SK-N-SH treated with all-trans-retinoic acid at 6 μM for 48 hours (cell line): ENCODE measurements at regions not wholly inside any gene's neighbourhood (a gene's known extent, or its start where the extent isn't known, plus 50 kb on each side); places are given as distances from the start of the nearest gene placed in this dataset.

Experiments
- ATAC-seq: fragments of 200-7000 bp; cut with Tn5 transposase; 3 replicates; pipeline ENCODE4 v1.9.1; 2020; ENCODE audit warnings: mild to moderate bottlenecking, moderate library complexity
- ARNTL ChIP-seq: fragments of 450-650 bp; formaldehyde crosslinking; IDR thresholded peaks from 2 replicates; pipeline ENCODE4 v1.5.0; 2020; ENCODE audit warnings: low read depth, mild to moderate bottlenecking, moderate library complexity, borderline replicate concordance
- BACH2 ChIP-seq: fragments of 250-450 bp; sonication (Bioruptor Pico); IDR thresholded peaks from 2 replicates; pipeline ENCODE4 v1.9.0; 2021; ENCODE audit warnings: mild to moderate bottlenecking, borderline replicate concordance
- CSDC2 ChIP-seq: fragments of 250-450 bp; sonication (Bioruptor Pico); IDR thresholded peaks from 2 replicates; pipeline ENCODE4 v1.5.0; 2020; ENCODE audit warnings: mild to moderate bottlenecking, moderate library complexity
- ESRRG ChIP-seq: fragments of 250-450 bp; sonication (Bioruptor Pico); IDR thresholded peaks from 2 replicates; pipeline ENCODE4 v1.6.1; 2021; ENCODE audit warnings: mild to moderate bottlenecking
- GLIS3 ChIP-seq: fragments of 250-450 bp; sonication (Bioruptor Pico); IDR thresholded peaks from 2 replicates; pipeline ENCODE4 v1.5.0; 2020; ENCODE audit warnings: mild to moderate bottlenecking, moderate library complexity
- ISL1 ChIP-seq: fragments of 250-450 bp; sonication (Bioruptor Pico); IDR thresholded peaks from 2 replicates; pipeline ENCODE4 v2.1.2; 2022; ENCODE audit warnings: mild to moderate bottlenecking, moderate library complexity
- OSR1 ChIP-seq: fragments of 250-450 bp; sonication (Bioruptor Pico); IDR thresholded peaks from 2 replicates; pipeline ENCODE4 v1.8.0; 2022; ENCODE audit warnings: moderate library complexity, mild to moderate bottlenecking, inconsistent platforms
- POU6F1 ChIP-seq: fragments of 250-450 bp; sonication (Bioruptor Pico); IDR thresholded peaks from 2 replicates; pipeline ENCODE4 v1.8.0; 2021; ENCODE audit warnings: low read depth, mild to moderate bottlenecking, moderate library complexity, borderline replicate concordance
- PPARA ChIP-seq: fragments of 250-450 bp; sonication (Bioruptor Pico); IDR thresholded peaks from 2 replicates; pipeline ENCODE4 v1.5.0; 2020; ENCODE audit warnings: mild to moderate bottlenecking, borderline replicate concordance
- RARB ChIP-seq: fragments of 250-450 bp; sonication (Bioruptor Pico); IDR thresholded peaks from 2 replicates; pipeline ENCODE4 v1.8.0; 2021; ENCODE audit warnings: mild to moderate bottlenecking, moderate library complexity
- SNAI2 ChIP-seq: fragments of 250-450 bp; sonication (Bioruptor Pico); IDR thresholded peaks from 2 replicates; pipeline ENCODE4 v1.5.0; 2020; ENCODE audit warnings: mild to moderate bottlenecking, moderate library complexity
- TCF4 ChIP-seq: fragments of 250-450 bp; sonication (Bioruptor Pico); IDR thresholded peaks from 2 replicates; pipeline ENCODE4 v1.8.0; 2021; ENCODE audit warnings: mild to moderate bottlenecking, moderate library complexity, borderline replicate concordance
- TOX ChIP-seq: fragments of 250-450 bp; sonication (Bioruptor Pico); IDR thresholded peaks from 2 replicates; pipeline ENCODE4 v1.8.0; 2021; ENCODE audit warnings: mild to moderate bottlenecking, moderate library complexity, borderline replicate concordance
- TSHZ2 ChIP-seq: fragments of 250-450 bp; sonication (Bioruptor Pico); IDR thresholded peaks from 2 replicates; pipeline ENCODE4 v1.5.0; 2020; ENCODE audit warnings: mild to moderate bottlenecking, moderate library complexity
- ZC3H10 ChIP-seq: fragments of 250-450 bp; sonication (Bioruptor Pico); IDR thresholded peaks from 2 replicates; pipeline ENCODE4 v1.5.1; 2021; ENCODE audit warnings: mild to moderate bottlenecking, moderate library complexity
- ZFP3 ChIP-seq: fragments of 250-450 bp; sonication (Bioruptor Pico); IDR thresholded peaks from 2 replicates; pipeline ENCODE4 v1.5.0; 2020; ENCODE audit warnings: mild to moderate bottlenecking, moderate library complexity
- ZFP30 ChIP-seq: fragments of 450-650 bp; formaldehyde crosslinking; IDR thresholded peaks from 2 replicates; pipeline ENCODE4 v1.5.0; 2022; ENCODE audit warnings: mild to moderate bottlenecking, moderate library complexity
- ZNF565 ChIP-seq: fragments of 450-650 bp; formaldehyde crosslinking; conservative IDR thresholded peaks from 2 replicates; pipeline ENCODE4 v1.5.0; 2020; ENCODE audit warnings: low read depth, mild to moderate bottlenecking, moderate library complexity
- ZNF8 ChIP-seq: fragments of 450-650 bp; formaldehyde crosslinking; IDR thresholded peaks from 2 replicates; pipeline ENCODE4 v1.5.0; 2020; ENCODE audit warnings: mild to moderate bottlenecking, moderate library complexity
- TF ChIP-seq, protein P1 (sequence below): fragments of 250-450 bp; sonication (Bioruptor Pico); IDR thresholded peaks from 2 replicates; pipeline ENCODE4 v1.8.0; 2020; ENCODE audit warnings: mild to moderate bottlenecking, moderate library complexity, borderline replicate concordance
- TF ChIP-seq, protein P2 (sequence below): fragments of 250-450 bp; sonication (Bioruptor Pico); IDR thresholded peaks from 2 replicates; pipeline ENCODE4 v1.5.1; 2020; ENCODE audit warnings: low read depth, mild to moderate bottlenecking, moderate library complexity
- TF ChIP-seq, protein P3 (sequence below): fragments of 250-450 bp; sonication (Bioruptor Pico); IDR thresholded peaks from 2 replicates; pipeline ENCODE4 v1.5.1; 2021; ENCODE audit warnings: mild to moderate bottlenecking, moderate library complexity

GRCh38 chr10:71123023-71123422 lies 89.3 kb upstream of the UNC5B start (continued):
- TF ChIP-seq ESRRG (no peak), GLIS3 (CRISPR knock-in tag) (no peak), ARNTL (CRISPR knock-in tag) (no peak), SNAI2 (CRISPR knock-in tag) (no peak), CSDC2 (CRISPR knock-in tag) (no peak)
- TF ChIP-seq, protein P1, sequence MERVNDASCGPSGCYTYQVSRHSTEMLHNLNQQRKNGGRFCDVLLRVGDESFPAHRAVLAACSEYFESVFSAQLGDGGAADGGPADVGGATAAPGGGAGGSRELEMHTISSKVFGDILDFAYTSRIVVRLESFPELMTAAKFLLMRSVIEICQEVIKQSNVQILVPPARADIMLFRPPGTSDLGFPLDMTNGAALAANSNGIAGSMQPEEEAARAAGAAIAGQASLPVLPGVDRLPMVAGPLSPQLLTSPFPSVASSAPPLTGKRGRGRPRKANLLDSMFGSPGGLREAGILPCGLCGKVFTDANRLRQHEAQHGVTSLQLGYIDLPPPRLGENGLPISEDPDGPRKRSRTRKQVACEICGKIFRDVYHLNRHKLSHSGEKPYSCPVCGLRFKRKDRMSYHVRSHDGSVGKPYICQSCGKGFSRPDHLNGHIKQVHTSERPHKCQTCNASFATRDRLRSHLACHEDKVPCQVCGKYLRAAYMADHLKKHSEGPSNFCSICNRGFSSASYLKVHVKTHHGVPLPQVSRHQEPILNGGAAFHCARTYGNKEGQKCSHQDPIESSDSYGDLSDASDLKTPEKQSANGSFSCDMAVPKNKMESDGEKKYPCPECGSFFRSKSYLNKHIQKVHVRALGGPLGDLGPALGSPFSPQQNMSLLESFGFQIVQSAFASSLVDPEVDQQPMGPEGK, result no peak
- TF ChIP-seq, all 23 proteins: peak for 0

DNA sequence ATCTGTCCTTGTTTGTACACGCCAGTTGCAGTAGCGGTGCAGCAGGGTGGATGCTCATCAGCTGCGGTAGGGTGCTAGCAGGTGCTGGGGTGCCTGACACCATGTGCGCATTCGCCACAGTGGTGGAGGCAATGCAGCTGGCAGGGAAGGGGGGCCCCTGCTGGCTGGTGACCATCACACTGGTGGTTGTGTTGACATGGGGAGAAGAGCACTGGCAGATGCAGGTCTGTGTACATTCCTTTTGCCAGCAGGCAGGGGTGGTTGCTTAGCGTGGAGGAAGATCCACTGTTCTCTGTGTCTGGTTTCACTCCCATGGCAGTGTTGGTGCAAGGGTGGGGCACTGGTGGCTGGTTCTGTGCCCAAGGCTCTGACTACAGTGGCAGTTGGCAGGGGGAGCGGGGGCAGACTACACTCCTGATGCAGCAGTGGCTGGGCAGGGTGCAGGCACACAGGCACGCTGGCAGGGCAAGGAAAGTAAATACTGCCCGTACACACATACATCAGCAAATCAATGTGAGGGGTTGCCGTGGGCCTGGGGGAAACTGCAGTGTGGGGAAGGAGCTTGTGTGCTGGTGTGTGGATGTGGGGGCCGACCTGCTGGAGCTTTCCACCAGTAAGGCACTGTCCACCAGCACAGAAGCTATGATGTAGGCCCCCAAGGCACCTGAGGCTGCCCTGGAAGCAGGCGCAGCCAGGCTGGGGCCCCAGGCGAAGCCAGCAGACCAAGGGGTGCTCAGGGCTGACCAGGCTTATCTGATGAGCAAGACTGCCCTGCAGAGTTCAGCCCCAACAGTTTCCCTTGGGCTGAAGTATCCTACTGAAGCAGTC lies 87.2 kb upstream of the UNC5B start:
- TF ChIP-seq TSHZ2 (CRISPR knock-in tag) (no peak), SNAI2 (CRISPR knock-in tag) (no peak), RARB (no peak), ISL1 (CRISPR knock-in tag) (no peak), BACH2 (CRISPR knock-in tag) (no peak), CSDC2 (CRISPR knock-in tag) (no peak), TCF4 (no peak), ESRRG (no peak), ZC3H10 (CRISPR knock-in tag) (no peak), POU6F1 (CRISPR knock-in tag) (no peak)
- TF ChIP-seq, protein P2, sequence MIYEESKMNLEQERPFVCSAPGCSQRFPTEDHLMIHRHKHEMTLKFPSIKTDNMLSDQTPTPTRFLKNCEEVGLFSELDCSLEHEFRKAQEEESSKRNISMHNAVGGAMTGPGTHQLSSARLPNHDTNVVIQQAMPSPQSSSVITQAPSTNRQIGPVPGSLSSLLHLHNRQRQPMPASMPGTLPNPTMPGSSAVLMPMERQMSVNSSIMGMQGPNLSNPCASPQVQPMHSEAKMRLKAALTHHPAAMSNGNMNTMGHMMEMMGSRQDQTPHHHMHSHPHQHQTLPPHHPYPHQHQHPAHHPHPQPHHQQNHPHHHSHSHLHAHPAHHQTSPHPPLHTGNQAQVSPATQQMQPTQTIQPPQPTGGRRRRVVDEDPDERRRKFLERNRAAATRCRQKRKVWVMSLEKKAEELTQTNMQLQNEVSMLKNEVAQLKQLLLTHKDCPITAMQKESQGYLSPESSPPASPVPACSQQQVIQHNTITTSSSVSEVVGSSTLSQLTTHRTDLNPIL (CRISPR knock-in tag), result no peak
- no peak for ATAC-seq

- ATAC-seq, result no peak
- TF ChIP-seq PPARA (no peak), GLIS3 (CRISPR knock-in tag) (no peak), BACH2 (CRISPR knock-in tag) (no peak), ZC3H10 (CRISPR knock-in tag) (no peak), TCF4 (no peak), ZFP3 (no peak), TOX (CRISPR knock-in tag) (no peak), ZNF8 (CRISPR knock-in tag) (no peak), ARNTL (CRISPR knock-in tag) (no peak), ZNF565 (no peak), OSR1 (no peak), CSDC2 (CRISPR knock-in tag) (no peak), ZFP30 (CRISPR knock-in tag) (no peak), TSHZ2 (CRISPR knock-in tag) (no peak)
- TF ChIP-seq, protein P3, sequence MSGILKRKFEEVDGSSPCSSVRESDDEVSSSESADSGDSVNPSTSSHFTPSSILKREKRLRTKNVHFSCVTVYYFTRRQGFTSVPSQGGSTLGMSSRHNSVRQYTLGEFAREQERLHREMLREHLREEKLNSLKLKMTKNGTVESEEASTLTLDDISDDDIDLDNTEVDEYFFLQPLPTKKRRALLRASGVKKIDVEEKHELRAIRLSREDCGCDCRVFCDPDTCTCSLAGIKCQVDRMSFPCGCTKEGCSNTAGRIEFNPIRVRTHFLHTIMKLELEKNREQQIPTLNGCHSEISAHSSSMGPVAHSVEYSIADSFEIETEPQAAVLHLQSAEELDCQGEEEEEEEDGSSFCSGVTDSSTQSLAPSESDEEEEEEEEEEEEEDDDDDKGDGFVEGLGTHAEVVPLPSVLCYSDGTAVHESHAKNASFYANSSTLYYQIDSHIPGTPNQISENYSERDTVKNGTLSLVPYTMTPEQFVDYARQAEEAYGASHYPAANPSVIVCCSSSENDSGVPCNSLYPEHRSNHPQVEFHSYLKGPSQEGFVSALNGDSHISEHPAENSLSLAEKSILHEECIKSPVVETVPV (CRISPR knock-in tag), result no peak
- TF ChIP-seq, protein P2 (CRISPR knock-in tag), result no peak
Observed at GRCh38 chr10:71125749-71126107, 86.6 kb upstream of the UNC5B start.
